Suprapubic skin (tissue), 4 donors: ENCODE measurements at regions not wholly inside any gene's neighbourhood (a gene's known extent, or its start where the extent isn't known, plus 50 kb on each side); places are given as distances from the start of the nearest gene placed in this dataset.

ENCODE experiments used
- DNase-seq, 2 donors: peaks; one replicate each; pipeline ENCODE4 v3.0.0-alpha.2; 2019; ENCODE audit warnings: low spot score in 2 of 2
- H3K27ac ChIP-seq: fragments of 200-600 bp; sonication (generic); one replicate; pipeline ENCODE4 v1.5.1; 2019
- H3K27me3 ChIP-seq: fragments of 200-600 bp; sonication (generic); one replicate; pipeline ENCODE4 v1.5.1; 2019
- H3K36me3 ChIP-seq: fragments of 200-600 bp; sonication (generic); one replicate; pipeline ENCODE4 v1.5.1; 2019
- H3K4me1 ChIP-seq: fragments of 200-600 bp; sonication (generic); one replicate; pipeline ENCODE4 v1.5.1; 2019
- H3K4me3 ChIP-seq: fragments of 200-600 bp; sonication (generic); one replicate; pipeline ENCODE4 v1.5.1; 2019; ENCODE audit warnings: mild to moderate bottlenecking
- H3K9me3 ChIP-seq: fragments of 200-600 bp; sonication (generic); one replicate; pipeline ENCODE4 v1.5.1; 2019
- CTCF ChIP-seq, 2 donors: fragments of 200-600 bp in 1 of 2; fragments of 450-650 bp in 1 of 2; sonication (generic) in 1 of 2; IDR thresholded peaks; one replicate each; pipeline ENCODE4 v1.5.1; 2016 to 2019; ENCODE audit warnings: antibody characterized with exemption in 2 of 2, mild to moderate bottlenecking in 1 of 2, moderate library complexity in 1 of 2
- EP300 ChIP-seq: sonication (generic); formaldehyde crosslinking; IDR thresholded peaks from one replicate; pipeline ENCODE4 v1.6.1; 2017; ENCODE audit warnings: antibody characterized with exemption
- POLR2A ChIP-seq, 2 donors: fragments of 450-650 bp; IDR thresholded peaks; one replicate each; pipeline ENCODE4 v1.6.1; 2017; ENCODE audit warnings: antibody characterized with exemption in 2 of 2, mild to moderate bottlenecking in 2 of 2, moderate library complexity in 2 of 2
- POLR2AphosphoS5 ChIP-seq, 3 donors: sonication (generic); formaldehyde crosslinking; IDR thresholded peaks; one replicate each; pipeline ENCODE4 v1.6.1; 2017; ENCODE audit warnings: antibody characterized with exemption in 3 of 3
- WGBS: methylation state at CpG from one replicate; pipeline ENCODE4 v1.1.5; 2018; 5-methylcytosine and 5-hydroxymethylcytosine counted together

GRCh38 chr1:81478219-81478618, 322.5 kb upstream of the ADGRL2 start:
- Histone ChIP-seq H3K4me1 (peaks cover 7% of the 10 kb centered on the region), H3K36me3 (no peaks in the 10 kb centered on the region), H3K9me3 (no peaks in the 10 kb centered on the region), H3K27me3 (no peaks in the 10 kb centered on the region), H3K4me3 (peak overlapping the region; percentile 10), H3K27ac (no peak overlapping the region)
- TF ChIP-seq CTCF (IDR thresholded peaks at IDR 0.05) (no peak), EP300 (no peak), POLR2AphosphoS5 (IDR thresholded peaks at IDR 0.05) (no peak), POLR2A (IDR thresholded peaks at IDR 0.05) (no peak)
- no peak for DNase-seq
- WGBS = 36% methylated on average over 7 of the region's 7 CpGs

DNA sequence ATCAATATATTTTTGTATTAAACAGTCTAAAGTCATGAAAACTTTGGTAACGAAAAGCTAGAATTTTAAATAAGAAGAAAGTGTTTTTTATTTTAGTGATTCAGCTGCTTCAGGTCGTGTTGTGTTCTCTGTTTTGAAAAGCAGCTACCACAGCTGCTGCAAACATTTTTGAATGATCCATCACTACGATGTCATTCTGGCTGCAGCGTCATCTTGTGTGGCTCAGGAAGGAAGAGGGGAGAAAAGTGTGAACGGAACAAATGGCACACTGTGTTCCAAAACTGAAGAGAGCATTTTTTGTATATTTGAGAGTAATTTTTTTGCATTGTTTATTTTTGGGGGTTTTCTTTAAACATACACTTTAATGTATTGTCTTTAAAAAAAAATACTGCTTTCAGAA, 323.0 kb upstream of the ADGRL2 start:
- WGBS = 24% methylated on average over 5 of the region's 5 CpGs
- DNase-seq = no peak
- Histone ChIP-seq H3K27me3 (no peaks in the 10 kb centered on the region), H3K4me1 (peaks cover 7% of the 10 kb centered on the region), H3K9me3 (no peaks in the 10 kb centered on the region), H3K4me3 (peak overlapping the region; percentile 10), H3K27ac (no peak overlapping the region), H3K36me3 (no peaks in the 10 kb centered on the region)
- TF ChIP-seq CTCF (IDR thresholded peaks at IDR 0.05) (no peak), POLR2A (IDR thresholded peaks at IDR 0.05) (no peak), EP300 (no peak), POLR2AphosphoS5 (IDR thresholded peaks at IDR 0.05) (no peak)

GRCh38 chr1:81472387-81472786, 328.3 kb upstream of the ADGRL2 start:
- no peak for TF ChIP-seq EP300
- TF ChIP-seq POLR2A (IDR thresholded peaks at IDR 0.05) = no peak
- no peak for TF ChIP-seq CTCF (IDR thresholded peaks at IDR 0.05)
- no peak for TF ChIP-seq POLR2AphosphoS5 (IDR thresholded peaks at IDR 0.05)
- H3K27me3 ChIP-seq = no peaks in the 10 kb centered on the region
- 94% methylated on average over 6 of the region's 6 CpGs for WGBS
- DNase-seq = no peak
- no peaks in the 10 kb centered on the region for H3K4me1 ChIP-seq
- no peaks in the 10 kb centered on the region for H3K9me3 ChIP-seq
- no peak overlapping the region for H3K4me3 ChIP-seq
- no peak overlapping the region for H3K27ac ChIP-seq
- H3K36me3 ChIP-seq = no peaks in the 10 kb centered on the region

DNA sequence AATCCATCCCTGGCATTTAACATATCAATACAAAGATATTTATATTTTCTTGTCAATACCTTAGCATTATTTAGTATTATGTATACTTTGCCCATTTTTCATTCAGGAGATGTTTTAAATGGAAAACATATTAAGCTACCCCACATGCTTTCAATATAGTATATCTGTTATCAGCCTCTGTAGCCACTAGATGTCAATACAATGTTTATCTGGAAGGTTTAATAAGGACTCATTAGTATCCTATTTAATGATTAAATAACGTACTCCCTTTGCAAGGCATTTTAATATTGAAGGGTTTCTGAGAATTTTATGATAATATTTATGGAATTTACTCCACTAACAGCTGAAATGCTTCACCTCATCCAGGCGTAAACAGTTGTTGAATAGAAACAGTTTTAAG, 329.5 kb upstream of the ADGRL2 start:
- no peak for TF ChIP-seq EP300
- no peak for TF ChIP-seq POLR2AphosphoS5 (IDR thresholded peaks at IDR 0.05)
- no peak for TF ChIP-seq CTCF (IDR thresholded peaks at IDR 0.05)
- 72% methylated on average over 2 of the region's 2 CpGs for WGBS
- H3K36me3 ChIP-seq = no peaks in the 10 kb centered on the region
- no peak overlapping the region for H3K4me3 ChIP-seq
- no peak overlapping the region for H3K27ac ChIP-seq
- no peak for DNase-seq
- H3K4me1 ChIP-seq = no peaks in the 10 kb centered on the region
- no peaks in the 10 kb centered on the region for H3K27me3 ChIP-seq
- no peaks in the 10 kb centered on the region for H3K9me3 ChIP-seq

DNA sequence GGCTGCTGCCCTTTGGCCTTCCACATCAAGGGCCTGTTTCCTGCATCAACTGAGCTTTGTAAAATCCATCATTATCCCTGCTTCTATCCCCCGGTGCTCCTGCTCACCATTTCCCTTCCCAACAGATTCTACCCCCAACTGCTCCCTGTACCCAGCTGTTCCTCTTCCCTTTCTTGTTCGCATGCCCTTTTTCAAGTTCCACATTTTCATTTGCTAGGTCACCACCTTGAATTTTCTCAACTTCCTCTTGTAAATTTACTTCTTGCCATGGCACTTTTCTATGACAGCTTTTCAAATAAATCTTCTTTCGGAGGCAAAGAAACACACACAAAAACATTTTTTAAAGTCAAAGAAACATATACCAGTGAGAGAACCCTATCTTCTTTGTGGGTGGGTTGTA, 330.5 kb upstream of the ADGRL2 start:
- Histone ChIP-seq H3K27ac (no peak overlapping the region), H3K9me3 (no peaks in the 10 kb centered on the region), H3K4me3 (no peak overlapping the region), H3K4me1 (no peaks in the 10 kb centered on the region), H3K36me3 (no peaks in the 10 kb centered on the region), H3K27me3 (no peaks in the 10 kb centered on the region)
- DNase-seq = no peak
- no peak for TF ChIP-seq POLR2AphosphoS5 (IDR thresholded peaks at IDR 0.05)
- TF ChIP-seq CTCF (IDR thresholded peaks at IDR 0.05) = no peak
- TF ChIP-seq EP300 = no peak
- WGBS = 81% methylated on average over 3 of the region's 3 CpGs
